Body of pancreas (tissue), 4 donors: ENCODE measurements at regions not wholly inside any gene's neighbourhood (a gene's known extent, or its start where the extent isn't known, plus 50 kb on each side); places are given as distances from the start of the nearest gene placed in this dataset.

Experiments used
- POLR2A ChIP-seq, 3 donors: fragments of 450-650 bp; IDR thresholded peaks; one replicate each; pipeline ENCODE4 v1.6.1; 2016; ENCODE audit warnings: antibody characterized with exemption in 3 of 3, mild to moderate bottlenecking in 2 of 3
- TF ChIP-seq, protein P1 (sequence below), 7 experiments: fragments of 450-650 bp in 4 of 7; fragments of 200-600 bp in 3 of 7; sonication (generic) in 3 of 7; IDR thresholded peaks; one replicate each; pipeline ENCODE4 v1.5.1; 2016 to 2019; ENCODE audit warnings: antibody characterized with exemption in 7 of 7

- TF ChIP-seq, protein P1, sequence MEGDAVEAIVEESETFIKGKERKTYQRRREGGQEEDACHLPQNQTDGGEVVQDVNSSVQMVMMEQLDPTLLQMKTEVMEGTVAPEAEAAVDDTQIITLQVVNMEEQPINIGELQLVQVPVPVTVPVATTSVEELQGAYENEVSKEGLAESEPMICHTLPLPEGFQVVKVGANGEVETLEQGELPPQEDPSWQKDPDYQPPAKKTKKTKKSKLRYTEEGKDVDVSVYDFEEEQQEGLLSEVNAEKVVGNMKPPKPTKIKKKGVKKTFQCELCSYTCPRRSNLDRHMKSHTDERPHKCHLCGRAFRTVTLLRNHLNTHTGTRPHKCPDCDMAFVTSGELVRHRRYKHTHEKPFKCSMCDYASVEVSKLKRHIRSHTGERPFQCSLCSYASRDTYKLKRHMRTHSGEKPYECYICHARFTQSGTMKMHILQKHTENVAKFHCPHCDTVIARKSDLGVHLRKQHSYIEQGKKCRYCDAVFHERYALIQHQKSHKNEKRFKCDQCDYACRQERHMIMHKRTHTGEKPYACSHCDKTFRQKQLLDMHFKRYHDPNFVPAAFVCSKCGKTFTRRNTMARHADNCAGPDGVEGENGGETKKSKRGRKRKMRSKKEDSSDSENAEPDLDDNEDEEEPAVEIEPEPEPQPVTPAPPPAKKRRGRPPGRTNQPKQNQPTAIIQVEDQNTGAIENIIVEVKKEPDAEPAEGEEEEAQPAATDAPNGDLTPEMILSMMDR (IDR thresholded peaks at IDR 0.05), result no peak
- TF ChIP-seq POLR2A (IDR thresholded peaks at IDR 0.05), result no peak
Measured at GRCh38 chr2:188811522-188811921, 162.7 kb upstream of the COL3A1 start.
